HCT116 (cell line): ENCODE measurements at regions not wholly inside any gene's neighbourhood (a gene's known extent, or its start where the extent isn't known, plus 50 kb on each side); places are given as distances from the start of the nearest gene placed in this dataset.

Experiments used
- CEBPB ChIP-seq: IDR thresholded peaks from 2 replicates; pipeline ENCODE4 v1.6.1; 2012; ENCODE audit warnings: low read depth
- EZH2 ChIP-seq: fragments of 200-600 bp; sonication (generic); IDR thresholded peaks from 2 replicates; pipeline ENCODE4 v1.6.1; 2017; ENCODE audit warnings: antibody characterized with exemption, mixed run types
- POLR2AphosphoS5 ChIP-seq: IDR thresholded peaks from 2 replicates; pipeline ENCODE4 v1.6.1; 2011; ENCODE audit warnings: mild to moderate bottlenecking, low read depth, low read length, moderate library complexity
- SIN3A ChIP-seq: IDR thresholded peaks from 2 replicates; pipeline ENCODE4 v1.6.1; 2012; ENCODE audit warnings: low read depth
- SP1 ChIP-seq: IDR thresholded peaks from 2 replicates; pipeline ENCODE4 v1.6.1; 2012; ENCODE audit warnings: low read depth
- TCF7L2 ChIP-seq: IDR thresholded peaks from 2 replicates; pipeline ENCODE4 v1.7.0; 2011; ENCODE audit warnings: borderline replicate concordance, inconsistent platforms; ENCODE audit not compliant: insufficient read depth, insufficient read length; ENCODE audit errors: extremely low read depth
- ZNF274 ChIP-seq: fragments of 200-500 bp; sonication (Bioruptor generic); IDR thresholded peaks from 2 replicates; pipeline ENCODE4 v1.6.1; 2014; ENCODE audit warnings: mild to moderate bottlenecking, low read depth, low read length, inconsistent platforms
- TF ChIP-seq, protein P1 (sequence below): IDR thresholded peaks from 2 replicates; pipeline ENCODE4 v1.6.1; 2012; ENCODE audit warnings: low read depth
- TF ChIP-seq, protein P2 (sequence below), 3 experiments: fragments of 200-600 bp in 1 of 3; sonication (generic) in 1 of 3; IDR thresholded peaks in 2 of 3; conservative IDR thresholded peaks in 1 of 3; 2 replicates each; pipeline ENCODE4 v1.5.1; 2012 to 2017; ENCODE audit warnings: low read depth in 2 of 3, low read length in 2 of 3, antibody characterized with exemption in 1 of 3, borderline replicate concordance in 1 of 3, control low read depth in 1 of 3, mild to moderate bottlenecking in 1 of 3, mixed read lengths in 1 of 3, mixed run types in 1 of 3, moderate library complexity in 1 of 3; ENCODE audit not compliant: insufficient read depth in 1 of 3
- TF ChIP-seq, protein P3 (sequence below): IDR thresholded peaks from 2 replicates; pipeline ENCODE4 v1.6.1; 2012
- TF ChIP-seq, protein P4 (sequence below): IDR thresholded peaks from 2 replicates; pipeline ENCODE4 v1.6.1; 2011; ENCODE audit warnings: mild to moderate bottlenecking, low read length, moderate library complexity; ENCODE audit not compliant: insufficient replicate concordance; ENCODE audit errors: extremely low read depth

DNA sequence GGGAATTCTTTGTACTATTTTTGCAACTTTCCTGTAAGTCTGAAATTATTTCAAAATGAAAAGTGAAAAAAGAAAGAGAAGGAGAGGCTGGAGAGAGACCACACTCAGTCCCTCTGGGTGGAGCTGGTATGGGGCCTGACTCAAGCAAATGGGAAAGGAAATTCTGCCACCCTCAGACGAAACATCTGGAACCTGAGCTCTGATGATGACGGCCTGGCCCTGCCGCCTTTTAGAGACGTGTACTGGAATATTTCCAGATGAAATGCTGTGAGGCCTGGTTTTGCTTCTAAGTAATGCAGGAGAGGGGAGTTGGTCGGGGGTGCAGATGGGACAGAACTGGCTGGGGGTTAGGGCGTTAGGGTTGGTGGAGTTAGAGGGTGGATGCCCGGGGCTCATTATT is 57.4 kb upstream of the GLI2 start:
- TF ChIP-seq, protein P1, sequence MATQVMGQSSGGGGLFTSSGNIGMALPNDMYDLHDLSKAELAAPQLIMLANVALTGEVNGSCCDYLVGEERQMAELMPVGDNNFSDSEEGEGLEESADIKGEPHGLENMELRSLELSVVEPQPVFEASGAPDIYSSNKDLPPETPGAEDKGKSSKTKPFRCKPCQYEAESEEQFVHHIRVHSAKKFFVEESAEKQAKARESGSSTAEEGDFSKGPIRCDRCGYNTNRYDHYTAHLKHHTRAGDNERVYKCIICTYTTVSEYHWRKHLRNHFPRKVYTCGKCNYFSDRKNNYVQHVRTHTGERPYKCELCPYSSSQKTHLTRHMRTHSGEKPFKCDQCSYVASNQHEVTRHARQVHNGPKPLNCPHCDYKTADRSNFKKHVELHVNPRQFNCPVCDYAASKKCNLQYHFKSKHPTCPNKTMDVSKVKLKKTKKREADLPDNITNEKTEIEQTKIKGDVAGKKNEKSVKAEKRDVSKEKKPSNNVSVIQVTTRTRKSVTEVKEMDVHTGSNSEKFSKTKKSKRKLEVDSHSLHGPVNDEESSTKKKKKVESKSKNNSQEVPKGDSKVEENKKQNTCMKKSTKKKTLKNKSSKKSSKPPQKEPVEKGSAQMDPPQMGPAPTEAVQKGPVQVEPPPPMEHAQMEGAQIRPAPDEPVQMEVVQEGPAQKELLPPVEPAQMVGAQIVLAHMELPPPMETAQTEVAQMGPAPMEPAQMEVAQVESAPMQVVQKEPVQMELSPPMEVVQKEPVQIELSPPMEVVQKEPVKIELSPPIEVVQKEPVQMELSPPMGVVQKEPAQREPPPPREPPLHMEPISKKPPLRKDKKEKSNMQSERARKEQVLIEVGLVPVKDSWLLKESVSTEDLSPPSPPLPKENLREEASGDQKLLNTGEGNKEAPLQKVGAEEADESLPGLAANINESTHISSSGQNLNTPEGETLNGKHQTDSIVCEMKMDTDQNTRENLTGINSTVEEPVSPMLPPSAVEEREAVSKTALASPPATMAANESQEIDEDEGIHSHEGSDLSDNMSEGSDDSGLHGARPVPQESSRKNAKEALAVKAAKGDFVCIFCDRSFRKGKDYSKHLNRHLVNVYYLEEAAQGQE, result no peak
- no peak for TF ChIP-seq CEBPB
- TF ChIP-seq ZNF274, result no peak
- TF ChIP-seq, protein P2, sequence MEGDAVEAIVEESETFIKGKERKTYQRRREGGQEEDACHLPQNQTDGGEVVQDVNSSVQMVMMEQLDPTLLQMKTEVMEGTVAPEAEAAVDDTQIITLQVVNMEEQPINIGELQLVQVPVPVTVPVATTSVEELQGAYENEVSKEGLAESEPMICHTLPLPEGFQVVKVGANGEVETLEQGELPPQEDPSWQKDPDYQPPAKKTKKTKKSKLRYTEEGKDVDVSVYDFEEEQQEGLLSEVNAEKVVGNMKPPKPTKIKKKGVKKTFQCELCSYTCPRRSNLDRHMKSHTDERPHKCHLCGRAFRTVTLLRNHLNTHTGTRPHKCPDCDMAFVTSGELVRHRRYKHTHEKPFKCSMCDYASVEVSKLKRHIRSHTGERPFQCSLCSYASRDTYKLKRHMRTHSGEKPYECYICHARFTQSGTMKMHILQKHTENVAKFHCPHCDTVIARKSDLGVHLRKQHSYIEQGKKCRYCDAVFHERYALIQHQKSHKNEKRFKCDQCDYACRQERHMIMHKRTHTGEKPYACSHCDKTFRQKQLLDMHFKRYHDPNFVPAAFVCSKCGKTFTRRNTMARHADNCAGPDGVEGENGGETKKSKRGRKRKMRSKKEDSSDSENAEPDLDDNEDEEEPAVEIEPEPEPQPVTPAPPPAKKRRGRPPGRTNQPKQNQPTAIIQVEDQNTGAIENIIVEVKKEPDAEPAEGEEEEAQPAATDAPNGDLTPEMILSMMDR (IDR thresholded peaks at IDR 0.05 in 2 of 3, conservative IDR thresholded peaks at IDR 0.05 in 1 of 3; ENCODE audit: borderline replicate concordance in 1 of 3, insufficient read depth in 1 of 3, low read depth in 2 of 3, low read length in 2 of 3), result no peak
- no peak for TF ChIP-seq POLR2AphosphoS5
- TF ChIP-seq SIN3A, result no peak
- TF ChIP-seq, protein P3, sequence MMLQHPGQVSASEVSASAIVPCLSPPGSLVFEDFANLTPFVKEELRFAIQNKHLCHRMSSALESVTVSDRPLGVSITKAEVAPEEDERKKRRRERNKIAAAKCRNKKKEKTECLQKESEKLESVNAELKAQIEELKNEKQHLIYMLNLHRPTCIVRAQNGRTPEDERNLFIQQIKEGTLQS, result no peak
- TF ChIP-seq EZH2, result no peak
- TF ChIP-seq, protein P4, sequence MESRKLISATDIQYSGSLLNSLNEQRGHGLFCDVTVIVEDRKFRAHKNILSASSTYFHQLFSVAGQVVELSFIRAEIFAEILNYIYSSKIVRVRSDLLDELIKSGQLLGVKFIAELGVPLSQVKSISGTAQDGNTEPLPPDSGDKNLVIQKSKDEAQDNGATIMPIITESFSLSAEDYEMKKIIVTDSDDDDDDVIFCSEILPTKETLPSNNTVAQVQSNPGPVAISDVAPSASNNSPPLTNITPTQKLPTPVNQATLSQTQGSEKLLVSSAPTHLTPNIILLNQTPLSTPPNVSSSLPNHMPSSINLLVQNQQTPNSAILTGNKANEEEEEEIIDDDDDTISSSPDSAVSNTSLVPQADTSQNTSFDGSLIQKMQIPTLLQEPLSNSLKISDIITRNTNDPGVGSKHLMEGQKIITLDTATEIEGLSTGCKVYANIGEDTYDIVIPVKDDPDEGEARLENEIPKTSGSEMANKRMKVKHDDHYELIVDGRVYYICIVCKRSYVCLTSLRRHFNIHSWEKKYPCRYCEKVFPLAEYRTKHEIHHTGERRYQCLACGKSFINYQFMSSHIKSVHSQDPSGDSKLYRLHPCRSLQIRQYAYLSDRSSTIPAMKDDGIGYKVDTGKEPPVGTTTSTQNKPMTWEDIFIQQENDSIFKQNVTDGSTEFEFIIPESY, result no peak
- no peak for TF ChIP-seq TCF7L2
- TF ChIP-seq SP1, result no peak
